Fibroblast of lung (primary cell): ENCODE measurements at regions not wholly inside any gene's neighbourhood (a gene's known extent, or its start where the extent isn't known, plus 50 kb on each side); places are given as distances from the start of the nearest gene placed in this dataset.

ENCODE experiments used
- DNase-seq, 2 donors: peaks; one replicate each; pipeline versions ENCODE4 v3.0.0 to v3.0.0-alpha.2; 2010; ENCODE audit warnings: low read depth in 2 of 2
- H2AFZ ChIP-seq: 2 replicates; pipeline ENCODE4 v1.5.1; 2012; ENCODE audit warnings: low read length, control low read depth, inconsistent platforms
- H3K27ac ChIP-seq: 2 replicates; pipeline ENCODE4 v1.5.1; 2011; ENCODE audit warnings: low read length, control low read depth; ENCODE audit not compliant: insufficient read depth
- H3K27me3 ChIP-seq: 2 replicates; pipeline ENCODE4 v1.5.1; 2011; ENCODE audit warnings: mild to moderate bottlenecking, low read length; ENCODE audit not compliant: control insufficient read depth, insufficient read depth
- H3K36me3 ChIP-seq: 2 replicates; pipeline ENCODE4 v1.5.1; 2011; ENCODE audit warnings: low read length; ENCODE audit not compliant: control insufficient read depth, insufficient read depth
- H3K4me1 ChIP-seq: 2 replicates; pipeline ENCODE4 v1.5.1; 2011; ENCODE audit warnings: low read length; ENCODE audit not compliant: control insufficient read depth, insufficient read depth; ENCODE audit errors: extremely low read depth
- H3K4me2 ChIP-seq: 2 replicates; pipeline ENCODE4 v1.5.1; 2011; ENCODE audit warnings: low read length, control low read depth; ENCODE audit not compliant: insufficient read depth; ENCODE audit errors: extremely low read depth
- H3K4me3 ChIP-seq, 4 experiments: fragments of 200-600 bp in 1 of 4; sonication (generic) in 1 of 4; replicated peaks in 1 of 4; 2 replicates each; pipeline ENCODE4 v1.5.1; 2011 to 2016; ENCODE audit warnings: low read length in 4 of 4, low read depth in 3 of 4, mild to moderate bottlenecking in 3 of 4, control low read depth in 2 of 4, inconsistent platforms in 1 of 4, mixed read lengths in 1 of 4; ENCODE audit not compliant: insufficient read depth in 1 of 4; ENCODE audit errors: control extremely low read depth in 1 of 4
- H3K79me2 ChIP-seq: 2 replicates; pipeline ENCODE4 v1.5.1; 2012; ENCODE audit warnings: mild to moderate bottlenecking, low read length, inconsistent platforms; ENCODE audit not compliant: control insufficient read depth, insufficient read depth
- H3K9ac ChIP-seq: 2 replicates; pipeline ENCODE4 v1.5.1; 2011; ENCODE audit warnings: mild to moderate bottlenecking, low read length, control low read depth; ENCODE audit not compliant: insufficient read depth
- H3K9me3 ChIP-seq: 2 replicates; pipeline ENCODE4 v1.5.1; 2012; ENCODE audit warnings: low read depth, low read length; ENCODE audit not compliant: control insufficient read depth, insufficient read depth
- H4K20me1 ChIP-seq: 2 replicates; pipeline ENCODE4 v1.5.1; 2011; ENCODE audit warnings: low read length; ENCODE audit not compliant: control insufficient read depth, insufficient read depth; ENCODE audit errors: extremely low read depth
- EZH2 ChIP-seq: IDR thresholded peaks from 2 replicates; pipeline ENCODE4 v1.5.1; 2012; ENCODE audit warnings: low read length, control low read depth, mild to moderate bottlenecking; ENCODE audit errors: missing control alignments
- TF ChIP-seq, protein P1 (sequence below), 2 donors: IDR thresholded peaks in 1 of 2; conservative IDR thresholded peaks in 1 of 2; 1 replicate in 1 of 2; 2 replicates in 1 of 2; pipeline ENCODE4 v1.5.1; 2011 to 2012; ENCODE audit warnings: low read length in 2 of 2, control low read depth in 1 of 2, inconsistent platforms in 1 of 2, low read depth in 1 of 2, mild to moderate bottlenecking in 1 of 2

DNA sequence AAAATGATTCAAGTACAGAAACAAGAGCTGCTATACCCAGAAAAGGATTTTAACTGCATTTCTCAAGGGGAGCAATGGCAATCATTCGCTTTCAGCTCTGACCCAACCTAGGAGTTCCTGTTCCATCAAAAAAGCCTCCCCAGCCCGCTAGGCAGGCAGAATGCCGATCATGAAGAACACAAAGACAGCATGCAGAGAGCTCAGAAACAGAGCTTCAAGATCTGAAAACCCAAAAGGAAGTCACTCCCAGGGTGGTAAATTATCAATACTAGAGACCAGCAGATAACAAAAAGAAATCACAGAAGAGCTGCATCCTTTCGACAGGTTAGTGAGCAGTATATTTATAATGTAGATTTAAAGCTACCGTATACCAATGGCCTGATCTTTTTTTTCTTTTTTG is 84.8 kb upstream of the CRIM1 start:
- H3K27me3 ChIP-seq = no peaks in the 10 kb centered on the region
- H3K4me3 ChIP-seq = no peak overlapping the region
- no peak for DNase-seq
- no peaks in the 10 kb centered on the region for H3K36me3 ChIP-seq
- no peaks in the 10 kb centered on the region for H3K9me3 ChIP-seq
- no peaks in the 10 kb centered on the region for H3K4me1 ChIP-seq
- no peaks in the 10 kb centered on the region for H3K79me2 ChIP-seq
- H4K20me1 ChIP-seq = no peaks in the 10 kb centered on the region
- TF ChIP-seq, protein P1, sequence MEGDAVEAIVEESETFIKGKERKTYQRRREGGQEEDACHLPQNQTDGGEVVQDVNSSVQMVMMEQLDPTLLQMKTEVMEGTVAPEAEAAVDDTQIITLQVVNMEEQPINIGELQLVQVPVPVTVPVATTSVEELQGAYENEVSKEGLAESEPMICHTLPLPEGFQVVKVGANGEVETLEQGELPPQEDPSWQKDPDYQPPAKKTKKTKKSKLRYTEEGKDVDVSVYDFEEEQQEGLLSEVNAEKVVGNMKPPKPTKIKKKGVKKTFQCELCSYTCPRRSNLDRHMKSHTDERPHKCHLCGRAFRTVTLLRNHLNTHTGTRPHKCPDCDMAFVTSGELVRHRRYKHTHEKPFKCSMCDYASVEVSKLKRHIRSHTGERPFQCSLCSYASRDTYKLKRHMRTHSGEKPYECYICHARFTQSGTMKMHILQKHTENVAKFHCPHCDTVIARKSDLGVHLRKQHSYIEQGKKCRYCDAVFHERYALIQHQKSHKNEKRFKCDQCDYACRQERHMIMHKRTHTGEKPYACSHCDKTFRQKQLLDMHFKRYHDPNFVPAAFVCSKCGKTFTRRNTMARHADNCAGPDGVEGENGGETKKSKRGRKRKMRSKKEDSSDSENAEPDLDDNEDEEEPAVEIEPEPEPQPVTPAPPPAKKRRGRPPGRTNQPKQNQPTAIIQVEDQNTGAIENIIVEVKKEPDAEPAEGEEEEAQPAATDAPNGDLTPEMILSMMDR (conservative IDR thresholded peaks at IDR 0.05 in 1 of 2, IDR thresholded peaks at IDR 0.05 in 1 of 2; ENCODE audit: low read depth in 1 of 2, low read length in 2 of 2) = no peak
- TF ChIP-seq EZH2 = no peak
- H3K9ac ChIP-seq = no peak overlapping the region
- no peak overlapping the region for H3K4me2 ChIP-seq
- no peak overlapping the region for H2AFZ ChIP-seq
- no peak overlapping the region for H3K27ac ChIP-seq

DNA sequence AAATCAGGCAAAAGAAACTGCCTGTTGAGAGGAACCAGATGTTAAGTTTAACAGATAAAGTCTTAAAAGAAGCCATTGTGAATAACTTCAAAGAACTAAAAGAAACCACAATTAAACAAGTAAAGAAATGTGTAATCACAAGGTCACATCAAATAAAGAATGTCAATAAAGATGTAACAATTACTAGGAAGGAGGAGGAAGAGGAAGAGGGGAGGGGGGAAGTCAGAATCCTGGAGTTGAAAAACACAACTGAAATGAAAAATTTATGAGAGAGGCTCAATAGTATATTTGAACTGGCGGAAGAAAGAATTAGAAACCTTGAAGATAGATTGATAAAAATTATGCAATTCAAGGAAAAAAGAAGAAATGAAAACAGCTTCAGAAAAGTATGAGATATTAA is 88.4 kb upstream of the CRIM1 start:
- Histone ChIP-seq H2AFZ (no peak overlapping the region), H3K79me2 (no peaks in the 10 kb centered on the region), H3K4me1 (no peaks in the 10 kb centered on the region), H4K20me1 (no peaks in the 10 kb centered on the region), H3K27me3 (no peaks in the 10 kb centered on the region), H3K9me3 (no peaks in the 10 kb centered on the region), H3K36me3 (no peaks in the 10 kb centered on the region), H3K4me3 (no peak overlapping the region), H3K4me2 (no peak overlapping the region), H3K9ac (no peak overlapping the region), H3K27ac (no peak overlapping the region)
- DNase-seq = no peak
- no peak for TF ChIP-seq EZH2
- TF ChIP-seq, protein P1 (conservative IDR thresholded peaks at IDR 0.05 in 1 of 2, IDR thresholded peaks at IDR 0.05 in 1 of 2; ENCODE audit: low read depth in 1 of 2, low read length in 2 of 2) = no peak

DNA sequence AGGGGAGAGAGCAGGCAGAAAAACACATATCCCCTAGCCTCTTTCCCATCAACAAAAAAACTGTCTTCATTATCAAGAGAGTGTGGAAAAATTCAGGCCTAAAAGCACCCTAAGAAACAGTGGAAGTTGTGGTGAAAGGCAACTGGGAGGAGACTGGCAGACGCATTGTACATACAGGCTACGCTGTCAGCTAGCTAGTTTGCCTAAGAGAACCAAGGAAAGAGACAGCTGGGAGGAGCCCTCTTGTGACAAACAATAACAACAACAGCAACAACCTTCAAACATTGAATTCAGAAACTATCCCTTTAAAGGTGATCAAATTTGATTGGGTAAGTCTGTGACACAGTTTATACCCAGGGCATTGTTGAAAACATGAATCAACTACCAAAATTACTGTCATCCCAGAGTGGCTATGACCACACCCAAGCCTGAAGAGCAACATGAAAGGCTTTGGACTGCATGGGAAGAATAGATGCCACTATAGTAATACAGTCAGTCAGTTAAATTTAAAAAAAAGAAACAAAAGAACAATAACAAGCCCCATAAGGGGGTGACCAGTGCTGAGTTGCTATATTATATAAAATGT is 88.9 kb upstream of the CRIM1 start:
- no peak for DNase-seq
- Histone ChIP-seq H3K27me3 (no peaks in the 10 kb centered on the region), H3K9ac (no peak overlapping the region), H3K4me1 (no peaks in the 10 kb centered on the region), H3K4me3 (no peak overlapping the region), H2AFZ (no peak overlapping the region), H3K27ac (no peak overlapping the region), H3K4me2 (no peak overlapping the region), H4K20me1 (no peaks in the 10 kb centered on the region), H3K79me2 (no peaks in the 10 kb centered on the region), H3K9me3 (no peaks in the 10 kb centered on the region), H3K36me3 (no peaks in the 10 kb centered on the region)
- no peak for TF ChIP-seq EZH2
- TF ChIP-seq, protein P1 (conservative IDR thresholded peaks at IDR 0.05 in 1 of 2, IDR thresholded peaks at IDR 0.05 in 1 of 2; ENCODE audit: low read depth in 1 of 2, low read length in 2 of 2) = no peak
